Endothelial cell of umbilical vein (primary cell): ENCODE measurements at regions not wholly inside any gene's neighbourhood (a gene's known extent, or its start where the extent isn't known, plus 50 kb on each side); places are given as distances from the start of the nearest gene placed in this dataset.

Source experiments
- BruUV-seq: library from RNA; stranded (reverse); fragments of 400-500 nt; replicated peaks from 2 replicates; lab custom pipeline; 2021; lab: Mats Ljungman, UMichigan
- CTCF ChIA-PET: fragments of 300-600, 350-600 bp; sonication (Branson Sonifier 250); formaldehyde crosslinking; loops from one replicate; lab custom pipeline; 2021; ENCODE audit warnings: antibody characterized with exemption, inconsistent platforms; lab: Charles Lee
- POLR2A ChIA-PET: fragments of 300-600, 350-600 bp; sonication (Branson Sonifier 250); formaldehyde crosslinking; loops from one replicate; lab custom pipeline; 2021; ENCODE audit warnings: antibody characterized with exemption, inconsistent platforms; lab: Charles Lee
- DNase-seq: peaks from one replicate; pipeline ENCODE4 v3.0.0-alpha.2; 2011; ENCODE audit warnings: low read depth, low spot score
- FAIRE-seq: peaks from 2 replicates; lab custom pipeline; 2011; peaks lifted over from hg19 to GRCh38; lab: Jason Lieb, UNC
- H2AFZ ChIP-seq: 2 replicates; pipeline ENCODE4 v1.6.0; 2012; ENCODE audit warnings: low read depth, low read length, control low read depth, inconsistent platforms
- H3K27ac ChIP-seq: 2 replicates; pipeline ENCODE4 v1.5.1; 2011; ENCODE audit warnings: low read depth, mild to moderate bottlenecking, control low read depth, low read length, moderate library complexity; ENCODE audit not compliant: insufficient read depth
- H3K27me3 ChIP-seq, 2 experiments: 2 replicates each; pipeline versions ENCODE4 v1.6.0 to v1.6.1; 2011; ENCODE audit warnings: low read length in 2 of 2, mixed read lengths in 1 of 2; ENCODE audit not compliant: control insufficient read depth in 2 of 2, insufficient read depth in 2 of 2
- H3K36me3 ChIP-seq, 2 experiments: 2 replicates in 1 of 2; 3 replicates in 1 of 2; pipeline ENCODE4 v1.5.1; 2011; ENCODE audit warnings: low read length in 2 of 2, mild to moderate bottlenecking in 1 of 2, moderate library complexity in 1 of 2; ENCODE audit not compliant: control insufficient read depth in 2 of 2, insufficient read depth in 2 of 2; ENCODE audit errors: extremely low read depth in 1 of 2
- H3K4me1 ChIP-seq: 3 replicates; pipeline ENCODE4 v1.5.1; 2011; ENCODE audit warnings: mild to moderate bottlenecking, low read length; ENCODE audit not compliant: control insufficient read depth, insufficient read depth; ENCODE audit errors: extremely low read depth
- H3K4me2 ChIP-seq: 2 replicates; pipeline ENCODE4 v1.6.1; 2011; ENCODE audit warnings: low read length, control low read depth, mixed read lengths; ENCODE audit not compliant: insufficient read depth
- H3K4me3 ChIP-seq, 3 experiments: fragments of 200-600 bp in 1 of 3; sonication (generic), shearing (Covaris generic) in 1 of 3; replicated peaks in 1 of 3; 2 replicates each; pipeline ENCODE4 v1.5.1; 2011 to 2016; ENCODE audit warnings: control low read depth in 3 of 3, low read length in 3 of 3, mild to moderate bottlenecking in 2 of 3, inconsistent platforms in 1 of 3, low read depth in 1 of 3, moderate library complexity in 1 of 3; ENCODE audit not compliant: insufficient read depth in 1 of 3
- H3K79me2 ChIP-seq: 2 replicates; pipeline ENCODE4 v1.6.0; 2012; ENCODE audit warnings: low read length, inconsistent platforms; ENCODE audit not compliant: control insufficient read depth, insufficient read depth
- H3K9ac ChIP-seq: replicated peaks from 2 replicates; pipeline ENCODE3; 2011; ENCODE audit warnings: low read length, control low read depth; ENCODE audit not compliant: insufficient read depth; ENCODE audit errors: extremely low read depth
- H3K9me1 ChIP-seq: replicated peaks from 3 replicates; pipeline ENCODE4 v1.6.0; 2011; ENCODE audit warnings: mild to moderate bottlenecking, low read length; ENCODE audit not compliant: control insufficient read depth, insufficient read depth; ENCODE audit errors: extremely low read depth
- H3K9me3 ChIP-seq: replicated peaks from 2 replicates; pipeline ENCODE4 v1.5.1; 2012; ENCODE audit warnings: low read length, inconsistent platforms; ENCODE audit not compliant: control insufficient read depth, insufficient read depth
- H4K20me1 ChIP-seq: replicated peaks from 2 replicates; pipeline ENCODE3; 2011; ENCODE audit warnings: mild to moderate bottlenecking, low read length; ENCODE audit not compliant: control insufficient read depth, insufficient read depth; ENCODE audit errors: extremely low read depth
- EZH2 ChIP-seq: IDR thresholded peaks from 2 replicates; pipeline ENCODE4 v1.6.1; 2012; ENCODE audit warnings: borderline replicate concordance, low read depth, mild to moderate bottlenecking, moderate library complexity, low read length, inconsistent platforms; ENCODE audit not compliant: severe bottlenecking
- FOS ChIP-seq: IDR thresholded peaks from 2 replicates; pipeline ENCODE4 v1.6.1; 2011; ENCODE audit warnings: mild to moderate bottlenecking, low read length, moderate library complexity, borderline replicate concordance; ENCODE audit not compliant: insufficient read depth
- GATA2 ChIP-seq: IDR thresholded peaks from 2 replicates; pipeline ENCODE4 v1.7.0; 2011; ENCODE audit warnings: low read depth, mild to moderate bottlenecking, moderate library complexity, mixed read lengths, low read length; ENCODE audit not compliant: insufficient read length, insufficient read depth
- JUN ChIP-seq: IDR thresholded peaks from 2 replicates; pipeline ENCODE4 v1.6.1; 2011; ENCODE audit warnings: borderline replicate concordance, low read depth; ENCODE audit not compliant: insufficient read length, insufficient read depth
- MYC ChIP-seq: IDR thresholded peaks from one replicate; pipeline ENCODE4 v1.6.1; 2011; ENCODE audit warnings: mild to moderate bottlenecking, low read depth, low read length
- POLR2A ChIP-seq: IDR thresholded peaks from 2 replicates; pipeline ENCODE4 v1.6.1; 2012; ENCODE audit warnings: low read depth, mild to moderate bottlenecking, control low read depth, low read length
- POLR2AphosphoS5 ChIP-seq: IDR thresholded peaks from 2 replicates; pipeline ENCODE4 v1.6.1; 2012; ENCODE audit warnings: low read depth, mild to moderate bottlenecking, control low read depth, low read length, moderate library complexity; ENCODE audit not compliant: insufficient read depth
- dilution Hi-C: fragments of 300-500 bp; cut with MboI; formaldehyde crosslinking; loops from one replicate; pipeline ENCODE4 v1.15.0; 2019; ENCODE audit warnings: low sequenced_read_pairs; ENCODE audit not compliant: extremely low pct_ligation_motif_present
- intact Hi-C: fragments of 100-400 bp; cut with micrococcal nuclease; formaldehyde crosslinking; loops from one replicate; pipeline ENCODE4 v1.10.0; 2022
- TF ChIP-seq, protein P1 (sequence below): IDR thresholded peaks from 2 replicates; pipeline ENCODE4 v1.6.1; 2011; ENCODE audit not compliant: insufficient read depth, insufficient read length
- TF ChIP-seq, protein P2 (sequence below), 2 donors: IDR thresholded peaks; 1 replicate in 1 of 2; 2 replicates in 1 of 2; pipeline ENCODE4 v1.5.1; 2011; ENCODE audit warnings: low read length in 2 of 2, mild to moderate bottlenecking in 2 of 2, moderate library complexity in 2 of 2, control low read depth in 1 of 2, inconsistent platforms in 1 of 2, low read depth in 1 of 2; ENCODE audit not compliant: insufficient read depth in 1 of 2; ENCODE audit errors: extremely low read depth in 1 of 2

DNA sequence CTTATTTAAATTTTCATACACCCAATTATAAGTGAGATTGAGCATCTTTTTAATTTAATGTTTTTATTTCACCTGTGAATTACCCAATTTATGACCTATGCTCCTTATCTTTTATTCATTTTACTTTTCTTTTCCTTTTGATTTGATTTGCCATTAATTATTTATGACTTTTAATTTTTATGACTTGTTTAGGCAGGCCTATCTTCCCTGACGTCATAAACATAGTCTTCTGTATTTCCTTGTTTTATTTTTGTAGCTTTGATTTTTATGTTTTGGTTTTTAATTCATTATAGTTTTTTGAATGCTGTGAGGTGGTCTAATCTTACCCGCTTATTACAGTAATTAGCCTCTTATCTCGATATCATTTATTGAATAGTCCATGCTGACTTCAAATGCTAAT lies 467.1 kb upstream of the FAR2 start:
- ChIA-PET POLR2A (no interaction called here), CTCF (interaction anchor here (1.0 to 1.8 kb wide), 4 partner anchors 10 to 62 kb away, joined by 3 to 8 read pairs (median 4); no protein-coding TSS in a partner anchor)
- H3K79me2 ChIP-seq: no peaks in the 10 kb centered on the region
- BruUV-seq: no TSS peak
- dilution Hi-C loops: no loop called here
- no peaks in the 10 kb centered on the region for H3K9me3 ChIP-seq
- no peaks in the 10 kb centered on the region for H3K36me3 ChIP-seq
- no peaks in the 10 kb centered on the region for H3K4me1 ChIP-seq
- H4K20me1 ChIP-seq: no peaks in the 10 kb centered on the region
- no peak overlapping the region for H3K4me3 ChIP-seq
- H3K4me2 ChIP-seq: no peak overlapping the region
- intact Hi-C loops: no loop called here
- no peak overlapping the region for H2AFZ ChIP-seq
- TF ChIP-seq FOS (no peak), MYC (no peak), POLR2AphosphoS5 (no peak), JUN (no peak), GATA2 (no peak), EZH2 (no peak), POLR2A (no peak)
- TF ChIP-seq, protein P1, sequence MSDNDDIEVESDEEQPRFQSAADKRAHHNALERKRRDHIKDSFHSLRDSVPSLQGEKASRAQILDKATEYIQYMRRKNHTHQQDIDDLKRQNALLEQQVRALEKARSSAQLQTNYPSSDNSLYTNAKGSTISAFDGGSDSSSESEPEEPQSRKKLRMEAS: no peak
- TF ChIP-seq, protein P2, sequence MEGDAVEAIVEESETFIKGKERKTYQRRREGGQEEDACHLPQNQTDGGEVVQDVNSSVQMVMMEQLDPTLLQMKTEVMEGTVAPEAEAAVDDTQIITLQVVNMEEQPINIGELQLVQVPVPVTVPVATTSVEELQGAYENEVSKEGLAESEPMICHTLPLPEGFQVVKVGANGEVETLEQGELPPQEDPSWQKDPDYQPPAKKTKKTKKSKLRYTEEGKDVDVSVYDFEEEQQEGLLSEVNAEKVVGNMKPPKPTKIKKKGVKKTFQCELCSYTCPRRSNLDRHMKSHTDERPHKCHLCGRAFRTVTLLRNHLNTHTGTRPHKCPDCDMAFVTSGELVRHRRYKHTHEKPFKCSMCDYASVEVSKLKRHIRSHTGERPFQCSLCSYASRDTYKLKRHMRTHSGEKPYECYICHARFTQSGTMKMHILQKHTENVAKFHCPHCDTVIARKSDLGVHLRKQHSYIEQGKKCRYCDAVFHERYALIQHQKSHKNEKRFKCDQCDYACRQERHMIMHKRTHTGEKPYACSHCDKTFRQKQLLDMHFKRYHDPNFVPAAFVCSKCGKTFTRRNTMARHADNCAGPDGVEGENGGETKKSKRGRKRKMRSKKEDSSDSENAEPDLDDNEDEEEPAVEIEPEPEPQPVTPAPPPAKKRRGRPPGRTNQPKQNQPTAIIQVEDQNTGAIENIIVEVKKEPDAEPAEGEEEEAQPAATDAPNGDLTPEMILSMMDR (IDR thresholded peaks at IDR 0.05; ENCODE audit: extremely low read depth in 1 of 2, insufficient read depth in 1 of 2, low read depth in 1 of 2, low read length in 2 of 2): no peak
- DNase-seq (no peak), FAIRE-seq (no peak)
- no peaks in the 10 kb centered on the region for H3K9me1 ChIP-seq
- no peak overlapping the region for H3K9ac ChIP-seq
- no peaks in the 10 kb centered on the region for H3K27me3 ChIP-seq
- no peak overlapping the region for H3K27ac ChIP-seq
